Stimulated activated CD8-positive, alpha-beta memory T cell treated with anti-CD3 and anti-CD28 coated beads, Interleukin-12 subunit alpha, Interleukin-12 subunit beta, amount 100 ng/mL, for 1 hour (primary cell): ENCODE measurements at regions not wholly inside any gene's neighbourhood (a gene's known extent, or its start where the extent isn't known, plus 50 kb on each side); places are given as distances from the start of the nearest gene placed in this dataset.

ENCODE experiments used
- DNase-seq: peaks from one replicate; pipeline ENCODE4 v3.0.0-alpha.2; 2020; ENCODE audit warnings: low read depth

DNA sequence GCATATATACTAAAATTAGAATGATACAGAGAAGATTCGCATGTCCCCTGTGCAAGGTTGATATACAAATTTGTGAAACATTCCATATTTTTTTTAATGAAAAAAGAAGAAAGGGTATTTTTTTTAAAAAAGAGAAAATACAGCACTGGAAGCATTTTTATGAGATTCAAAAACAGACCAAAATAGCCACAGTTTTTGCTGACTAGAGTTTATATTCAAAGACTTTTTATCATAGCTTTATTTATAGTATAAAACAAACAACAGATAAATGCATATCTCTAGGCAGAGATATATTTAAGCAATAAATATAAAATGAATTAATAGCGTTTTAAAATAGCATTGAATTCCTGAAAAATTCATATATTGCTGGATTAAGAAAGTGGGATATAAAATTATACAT lies 436.5 kb upstream of the ACVR2A start:
- no peak for DNase-seq

DNA sequence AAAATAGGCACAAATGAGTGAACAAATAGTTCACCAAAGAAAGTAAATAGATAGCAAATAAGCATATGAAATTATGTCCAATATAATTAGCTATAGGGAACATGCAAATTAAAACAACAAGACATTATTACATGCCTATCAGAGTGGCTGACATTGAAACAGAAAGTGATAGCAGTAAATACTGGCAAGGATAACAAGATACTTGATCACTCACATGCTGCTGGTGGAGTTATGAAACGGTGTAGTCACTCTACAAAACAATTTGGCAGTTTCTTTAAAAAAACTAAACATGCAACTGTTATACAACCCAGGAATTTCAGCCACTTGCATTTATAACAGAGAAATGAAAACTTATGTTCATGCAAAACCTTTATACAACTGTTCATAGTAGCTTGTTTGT lies 439.2 kb upstream of the ACVR2A start:
- DNase-seq, result no peak

DNA sequence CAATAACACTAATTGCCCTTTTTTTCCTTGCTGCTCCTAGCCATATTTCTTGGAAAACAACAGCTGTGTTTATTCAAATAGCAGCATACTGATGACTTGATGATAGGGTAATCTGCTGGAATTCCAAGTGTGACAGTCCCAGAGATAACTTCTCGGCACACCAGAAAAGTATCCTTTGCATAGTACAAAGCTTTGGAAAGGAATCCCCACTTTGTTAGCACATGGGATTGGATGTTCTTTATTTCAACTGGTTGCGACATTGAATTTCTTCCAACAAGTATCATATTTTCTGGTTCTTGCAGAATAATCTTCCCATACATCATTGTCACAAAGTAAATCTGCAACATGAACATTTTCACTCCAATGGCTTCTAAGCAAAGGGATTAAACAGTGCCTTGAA lies 445.8 kb upstream of the ACVR2A start:
- no peak for DNase-seq

DNA sequence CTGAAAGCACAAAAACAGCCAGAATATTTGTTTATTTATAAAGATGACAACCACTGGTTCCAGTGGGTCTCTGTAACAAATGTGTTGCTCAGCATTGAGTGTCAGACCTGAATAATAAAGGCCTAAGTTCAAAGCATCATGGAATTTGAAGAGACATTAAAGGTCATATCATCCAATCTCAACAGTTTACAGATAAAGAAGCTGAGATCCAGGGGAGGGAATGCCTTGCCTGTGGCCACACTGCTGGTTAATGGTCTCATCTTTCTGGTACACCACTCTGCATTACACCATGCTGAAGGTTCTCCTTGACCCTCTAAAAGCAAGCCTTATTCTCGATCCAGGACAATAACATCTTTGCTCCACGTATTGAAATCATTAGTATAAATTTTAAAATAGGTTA lies 446.5 kb upstream of the ACVR2A start:
- no peak for DNase-seq

DNA sequence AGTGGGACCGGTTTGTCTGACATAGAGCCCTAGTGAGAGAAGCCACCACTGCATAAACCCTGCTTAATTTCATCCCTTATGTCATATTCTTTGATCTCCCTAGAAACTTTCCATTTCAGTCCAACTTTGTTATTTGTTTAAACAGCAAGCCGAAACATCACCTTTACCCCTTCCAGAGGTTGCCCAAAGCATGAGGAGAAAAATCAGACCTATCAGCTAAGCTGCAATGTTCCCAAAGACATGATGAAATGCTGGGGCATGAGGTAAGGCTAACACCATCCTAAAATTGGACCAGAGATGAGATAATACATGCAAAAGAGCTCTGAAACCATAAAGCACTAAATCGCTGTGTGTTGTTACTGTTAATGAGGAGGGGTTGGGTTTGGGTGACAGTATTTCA lies 447.9 kb upstream of the ACVR2A start:
- DNase-seq, result no peak

DNA sequence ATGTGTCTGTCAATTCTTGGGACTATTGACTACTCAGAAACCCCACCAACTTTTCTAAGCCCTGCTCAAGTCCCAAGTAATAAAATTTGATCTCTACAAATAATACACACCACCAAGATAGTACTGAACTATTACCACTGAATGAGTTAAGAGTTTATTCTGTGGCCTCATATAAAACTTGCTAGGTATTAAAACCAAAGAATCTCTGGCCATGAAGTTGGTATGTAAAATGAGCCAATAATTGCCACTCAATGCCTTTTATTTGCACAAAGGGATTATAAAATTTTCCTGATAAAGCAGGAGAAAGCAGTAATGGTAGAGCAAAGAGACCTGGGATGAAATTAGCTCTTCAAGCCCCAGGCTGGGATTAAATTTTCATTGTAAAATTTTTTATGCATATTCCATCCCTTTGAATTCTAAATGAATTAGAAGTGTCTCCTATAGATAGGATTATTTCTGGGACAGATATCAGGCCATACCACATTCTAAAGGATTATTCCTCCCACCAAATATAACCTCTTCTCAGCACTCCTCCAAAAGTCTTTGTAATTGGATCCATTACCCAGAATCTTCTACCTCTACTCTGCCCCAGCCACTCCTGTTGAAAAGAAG lies 450.5 kb upstream of the ACVR2A start:
- DNase-seq, result no peak

DNA sequence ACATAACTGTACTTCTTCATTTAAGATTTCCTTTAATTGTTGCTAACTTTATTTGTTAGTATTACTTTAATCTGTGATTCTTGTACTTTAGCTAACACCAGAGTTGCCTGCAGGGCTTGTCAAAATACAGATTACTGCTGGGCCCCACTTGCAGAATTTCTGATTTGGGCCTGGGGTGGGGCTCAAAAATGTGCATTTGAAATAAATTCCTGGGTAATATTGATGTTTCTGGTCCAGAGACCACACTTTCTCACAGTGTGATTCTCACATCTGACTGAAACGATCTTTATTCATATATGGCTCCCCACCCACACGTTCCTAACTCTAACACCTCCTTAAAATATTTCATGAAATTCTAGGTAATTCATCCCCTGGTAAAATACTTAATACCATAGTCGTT lies 452.6 kb upstream of the ACVR2A start:
- no peak for DNase-seq

DNA sequence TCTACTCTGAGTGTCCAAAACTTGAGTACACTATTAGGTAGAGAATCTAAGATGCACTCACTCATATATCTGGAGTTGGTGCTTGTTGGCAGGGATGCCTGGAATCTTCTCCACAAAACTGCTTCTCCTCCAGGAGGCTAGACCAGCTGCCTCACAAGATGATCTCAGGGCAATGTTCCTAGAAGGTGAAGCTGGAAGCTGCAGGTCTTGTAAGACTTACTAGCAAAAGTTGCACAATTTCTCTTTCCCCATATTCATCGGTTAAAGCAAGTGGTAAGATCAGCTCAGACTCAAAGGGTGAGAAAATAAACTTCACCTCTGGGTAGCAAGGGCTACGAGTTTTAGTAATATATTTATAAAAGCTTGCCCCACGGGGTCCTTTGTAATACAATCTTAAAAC lies 454.4 kb upstream of the ACVR2A start:
- no peak for DNase-seq

DNA sequence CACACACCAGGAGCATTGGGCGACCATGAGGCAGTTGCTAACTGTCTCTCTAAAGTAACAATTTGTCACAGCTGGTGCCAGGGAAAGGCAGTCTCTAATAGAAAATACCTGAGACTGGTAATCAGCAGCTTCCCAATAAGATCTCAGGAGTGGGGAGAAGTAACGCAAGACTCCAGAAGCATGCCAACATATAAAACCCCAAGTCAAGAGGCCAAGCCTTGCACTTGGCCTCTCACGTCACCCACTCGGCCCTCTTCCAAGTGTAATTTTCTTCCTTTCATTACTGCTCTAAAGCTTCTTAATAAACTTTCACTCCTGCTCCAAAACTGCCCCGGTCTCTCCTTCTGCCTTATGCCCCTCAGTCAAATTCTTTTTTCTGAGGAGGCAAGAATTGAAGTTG lies 455.6 kb upstream of the ACVR2A start:
- DNase-seq, result no peak

DNA sequence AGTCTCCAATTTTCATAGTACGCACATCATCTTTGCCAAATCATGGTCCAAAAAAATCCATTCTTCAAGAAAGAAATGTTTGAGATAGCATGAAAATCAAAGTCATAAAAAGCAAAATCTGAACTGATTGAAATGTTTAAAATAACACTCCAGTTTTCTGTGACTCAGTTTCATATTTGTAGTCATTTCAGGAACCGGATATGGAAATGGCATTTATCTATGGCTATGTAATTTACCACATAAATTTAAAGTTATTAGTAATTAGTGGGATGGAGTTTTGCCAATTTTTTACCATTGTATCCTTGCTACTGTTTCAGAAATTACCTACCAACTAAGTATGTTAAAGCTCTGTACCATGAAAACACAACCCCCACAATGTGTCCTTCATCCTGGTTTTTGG lies 456.6 kb upstream of the ACVR2A start:
- DNase-seq, result no peak

DNA sequence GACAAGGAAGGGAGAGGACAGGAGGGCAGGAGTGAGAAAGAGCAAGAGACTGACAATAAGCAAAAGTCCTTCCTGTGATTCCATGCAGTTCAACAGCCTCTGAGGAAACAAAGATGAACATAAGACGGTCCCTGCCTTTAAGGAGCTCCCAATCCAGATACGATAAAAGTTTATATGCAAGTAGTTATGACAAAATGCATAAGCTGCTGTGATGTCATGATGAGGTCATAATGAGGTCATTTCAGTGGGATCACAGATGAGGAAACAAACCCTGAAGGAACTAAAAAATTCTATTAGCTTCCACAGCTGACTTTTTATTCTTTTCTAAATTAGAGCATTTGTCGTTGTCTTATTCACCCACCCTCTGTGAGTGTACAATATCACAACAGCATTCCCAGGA lies 458.5 kb upstream of the ACVR2A start:
- no peak for DNase-seq

DNA sequence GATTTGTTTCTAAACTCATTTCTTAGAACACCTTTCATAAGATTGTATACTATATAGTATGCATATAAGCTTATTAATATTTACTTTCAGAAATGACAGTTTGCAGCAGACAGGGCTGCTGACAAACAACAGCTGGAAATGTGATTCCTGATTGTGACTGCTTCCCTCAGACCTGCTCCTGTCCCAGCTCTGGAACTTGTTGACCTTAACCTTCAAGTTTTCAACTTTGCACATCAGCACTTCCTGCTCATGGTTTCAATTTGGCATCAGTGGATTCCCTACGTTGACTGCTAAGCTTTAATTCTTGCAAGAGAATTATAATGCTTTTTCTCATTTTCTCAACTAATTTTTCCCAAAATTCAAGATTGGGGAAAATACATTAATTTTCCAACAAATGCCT lies 459.2 kb upstream of the ACVR2A start:
- no peak for DNase-seq

DNA sequence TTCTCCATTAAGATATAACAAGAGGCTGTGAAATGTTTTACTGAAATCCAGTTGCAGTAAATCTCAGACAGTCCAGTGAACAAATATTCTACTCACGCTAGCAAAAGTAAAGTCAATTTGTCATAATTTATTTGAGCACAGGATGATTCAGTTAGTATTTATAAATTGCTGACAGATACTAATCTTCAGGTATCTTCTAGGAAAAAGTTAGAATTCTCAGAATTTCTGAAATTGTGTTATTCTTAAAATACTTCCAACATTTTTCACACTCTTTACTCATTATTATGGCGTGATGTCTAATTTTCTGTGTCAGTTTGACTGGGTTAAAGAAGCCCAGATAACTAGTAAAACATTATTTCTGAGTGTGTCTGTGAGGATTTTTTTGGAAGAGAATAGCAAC lies 460.2 kb upstream of the ACVR2A start:
- DNase-seq, result no peak

DNA sequence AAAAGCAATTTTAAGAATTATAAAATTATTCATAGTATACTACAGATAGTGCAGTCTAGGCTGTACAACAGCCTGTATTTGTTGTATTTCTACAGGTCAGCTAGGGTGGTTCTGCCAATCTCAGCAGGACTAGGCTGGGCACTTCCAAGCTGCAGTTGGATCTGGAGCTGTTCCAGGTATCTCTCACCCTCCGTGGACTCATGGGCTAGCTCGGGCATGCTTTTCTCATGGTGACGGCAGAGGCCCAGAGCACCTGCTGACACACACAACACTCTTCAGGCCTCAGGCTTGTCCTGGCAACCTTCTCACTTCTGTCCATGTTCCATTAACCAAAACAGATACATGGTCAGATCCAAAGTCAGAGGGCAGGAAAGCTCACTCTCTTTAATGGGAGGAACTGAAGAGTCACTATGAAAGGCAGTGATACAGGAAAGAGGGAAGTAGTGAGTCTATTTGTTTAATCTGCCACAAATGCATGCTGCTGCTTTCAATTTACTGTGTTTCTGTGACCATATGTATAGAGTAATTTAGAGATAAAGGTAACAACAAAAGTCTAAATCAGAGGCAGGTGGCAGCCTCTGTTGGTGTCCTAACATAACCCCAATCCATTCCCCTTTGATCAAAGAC lies 462.4 kb upstream of the ACVR2A start:
- no peak for DNase-seq

DNA sequence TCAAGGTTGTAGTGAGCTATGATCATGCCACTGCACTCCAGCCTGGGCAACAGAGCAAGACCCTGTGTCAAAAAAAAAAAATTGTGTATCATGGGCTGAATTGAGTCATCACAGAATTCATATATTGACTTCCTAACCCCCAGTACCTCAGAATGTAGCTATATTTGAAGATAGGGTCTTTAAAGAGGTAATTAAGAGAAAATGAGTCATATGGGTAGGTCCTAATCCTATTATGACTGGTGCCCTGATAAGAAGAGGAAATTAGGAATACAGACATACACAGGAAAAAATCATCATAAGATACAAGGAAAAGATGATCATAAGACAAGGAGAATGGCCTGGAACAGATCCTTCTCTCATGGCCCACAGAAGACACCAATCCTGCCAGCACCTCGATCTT lies 466.4 kb upstream of the ACVR2A start:
- no peak for DNase-seq

DNA sequence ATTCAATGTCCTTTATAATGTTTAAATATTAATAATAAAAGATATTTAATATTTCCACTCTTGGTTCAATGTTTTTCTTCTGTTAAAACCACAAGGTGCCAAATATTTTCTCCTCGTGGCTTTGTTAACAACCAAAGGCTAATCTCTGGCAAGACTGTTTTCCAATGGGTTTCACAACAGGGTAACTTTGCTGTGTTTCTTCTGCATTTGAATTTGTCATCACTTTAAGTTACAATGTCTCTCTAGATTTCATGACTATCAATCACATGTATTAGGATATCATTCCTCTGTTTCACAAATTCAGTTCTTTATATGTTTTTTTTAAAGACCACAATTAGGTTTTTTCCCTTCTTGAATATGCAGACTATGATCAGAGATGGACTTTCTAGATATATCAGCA lies 469.8 kb upstream of the ACVR2A start:
- no peak for DNase-seq

DNA sequence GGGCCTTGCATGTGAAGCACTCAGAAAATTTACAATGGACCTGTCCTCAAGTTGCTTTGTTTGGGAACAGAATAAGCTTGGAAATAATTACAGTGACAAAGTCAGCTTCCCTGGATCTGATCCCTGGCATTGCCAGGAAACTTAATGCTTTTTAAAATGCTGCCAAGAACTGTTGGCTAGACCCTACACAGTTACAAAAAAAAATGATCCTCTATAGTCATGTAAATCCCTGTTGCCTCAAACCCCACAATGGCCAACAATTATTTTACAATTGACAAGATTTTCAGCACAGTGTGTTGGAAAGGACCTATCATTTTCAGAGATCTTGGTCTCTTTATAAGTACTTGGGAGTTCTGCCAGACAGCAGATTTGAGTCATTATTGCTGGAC lies 470.4 kb upstream of the ACVR2A start:
- no peak for DNase-seq

DNA sequence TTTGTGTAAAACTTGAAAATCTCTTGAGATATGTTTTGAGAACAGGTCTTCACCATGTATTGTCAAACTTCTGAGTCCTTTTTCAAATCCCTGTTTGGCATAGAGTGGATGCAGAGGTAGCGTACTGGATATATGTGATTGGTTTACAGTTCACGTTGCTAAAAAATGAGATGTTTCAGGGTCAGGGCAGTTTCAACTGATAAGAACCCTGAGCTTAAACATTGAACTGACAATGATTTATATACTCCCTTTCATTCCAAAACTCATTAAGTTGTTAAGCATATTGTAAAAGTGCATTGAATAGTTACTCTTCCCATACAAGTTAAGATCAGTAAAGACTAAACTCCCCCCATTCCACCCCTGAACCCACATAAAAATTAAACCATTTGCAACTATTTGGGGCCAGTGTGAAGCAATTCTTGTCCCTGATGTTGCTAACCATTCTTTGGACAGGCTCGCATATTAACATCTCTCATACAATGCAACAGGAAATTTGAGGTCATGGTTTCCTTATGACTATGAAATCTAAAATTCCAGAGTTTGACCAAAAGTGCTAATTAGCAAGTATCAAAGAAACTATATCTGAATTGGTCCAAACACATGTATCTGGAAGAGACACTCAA lies 470.9 kb upstream of the ACVR2A start:
- DNase-seq, result no peak

DNA sequence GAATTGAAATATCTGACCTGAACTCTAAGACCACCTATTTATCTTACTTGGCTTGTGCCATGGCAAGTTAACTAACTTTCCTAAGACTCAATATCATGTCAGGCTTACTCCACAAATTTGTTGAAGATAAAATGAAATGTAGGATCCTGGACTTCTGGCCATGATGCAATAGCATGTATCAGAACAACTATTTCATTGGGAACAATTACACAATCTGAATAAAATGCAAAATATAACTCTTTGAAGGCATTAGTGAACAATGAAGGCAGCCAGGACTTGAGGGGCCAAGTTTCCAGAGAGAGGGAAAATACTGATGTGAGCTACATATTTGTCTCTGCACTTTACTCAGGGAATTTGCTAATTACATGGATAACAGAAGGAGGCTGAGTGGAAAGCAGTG lies 476.5 kb upstream of the ACVR2A start:
- DNase-seq, result no peak

DNA sequence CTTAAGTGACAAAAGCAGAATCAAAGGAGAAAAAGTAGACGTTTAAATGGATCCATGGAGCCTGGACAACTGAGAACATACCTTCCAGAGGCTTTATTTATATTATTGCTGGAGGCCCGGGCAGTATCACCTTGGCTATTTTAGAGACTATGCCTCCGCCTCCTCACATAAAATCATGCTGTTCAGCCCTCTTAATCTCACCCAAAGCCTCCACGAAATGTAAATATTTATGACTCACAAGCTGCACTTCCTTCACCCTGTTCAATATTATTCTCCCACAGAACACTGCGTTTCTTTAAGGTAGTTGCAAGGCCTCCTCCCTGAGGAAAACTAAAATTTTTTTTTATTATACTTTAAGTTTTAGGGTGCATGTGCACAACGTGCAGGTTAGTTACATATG lies 478.6 kb upstream of the ACVR2A start:
- no peak for DNase-seq

DNA sequence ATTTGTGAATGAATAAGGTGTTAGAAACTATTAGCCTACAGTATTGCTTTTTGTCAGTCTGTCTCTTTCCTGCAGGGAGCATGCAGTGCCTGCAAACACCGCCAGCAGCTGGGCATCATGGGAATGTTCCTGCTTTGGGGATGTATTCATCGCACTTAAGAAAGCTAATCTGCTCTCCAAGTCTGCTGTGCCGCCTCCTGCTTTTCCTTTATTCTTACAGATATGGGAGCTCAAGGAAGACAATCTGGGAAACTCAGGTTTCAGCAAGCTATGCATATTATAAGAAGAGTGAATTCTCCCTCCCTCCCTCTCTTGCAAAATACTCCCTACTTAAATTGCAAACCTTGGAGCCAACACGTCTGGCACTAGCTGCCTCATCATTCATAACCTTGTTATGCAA lies 479.2 kb upstream of the ACVR2A start:
- DNase-seq, result no peak

DNA sequence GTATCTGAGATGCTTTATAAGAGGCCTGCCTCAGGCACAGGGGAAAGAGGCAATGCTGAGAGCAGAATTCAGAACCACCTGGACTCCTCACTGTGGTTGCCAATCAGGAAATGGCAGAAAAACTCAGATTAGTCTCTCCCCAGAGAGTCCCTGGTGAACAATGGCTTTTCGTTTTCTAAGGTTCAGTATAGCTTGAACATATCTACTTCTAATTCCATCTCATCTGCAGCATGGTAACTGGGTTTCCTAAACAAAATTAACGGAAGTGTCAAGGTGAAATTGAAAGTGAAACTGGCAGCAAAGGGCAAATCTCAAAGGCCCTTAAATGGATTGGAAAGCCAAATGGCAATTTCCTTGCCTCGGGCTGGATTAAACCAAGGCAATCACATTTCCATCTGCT lies 480.2 kb upstream of the ACVR2A start:
- no peak for DNase-seq

DNA sequence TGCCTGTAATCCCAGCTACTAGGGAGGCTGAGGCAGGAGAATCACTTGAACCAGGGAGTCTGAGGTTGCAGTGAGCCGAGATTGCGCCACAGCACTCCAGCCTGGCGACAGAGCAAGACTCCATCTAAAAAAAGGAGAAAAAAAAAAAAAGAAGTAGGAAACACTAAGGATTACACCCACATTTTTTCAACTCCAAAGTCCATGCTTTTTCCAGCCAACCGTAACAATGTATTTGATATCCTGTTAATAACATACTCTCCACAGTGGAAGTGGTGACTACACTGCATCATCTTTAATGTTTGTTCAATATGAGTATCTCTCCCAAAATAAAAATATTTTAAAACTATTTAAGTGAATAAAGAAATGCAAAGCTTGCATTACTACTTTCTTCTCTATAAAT lies 481.6 kb upstream of the ACVR2A start:
- DNase-seq, result no peak

DNA sequence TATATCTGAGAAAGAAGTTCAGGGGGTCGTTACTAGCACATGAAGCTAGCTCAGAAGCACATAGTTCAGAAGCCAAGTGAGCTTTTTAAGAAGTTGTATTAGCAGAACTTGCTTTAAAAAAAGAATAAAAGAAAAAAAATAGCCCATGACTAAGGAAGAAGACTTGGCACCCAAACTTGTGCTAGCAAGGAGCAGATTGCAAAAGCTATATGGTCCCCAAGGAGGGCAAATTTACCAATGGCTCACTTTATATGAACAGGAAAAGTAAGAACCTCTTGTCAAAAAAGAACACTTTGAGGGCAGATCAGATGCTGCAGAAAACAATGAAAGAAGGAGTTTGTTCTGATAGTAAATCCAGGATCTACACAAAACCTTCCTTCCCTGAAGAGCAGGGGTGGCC lies 486.5 kb upstream of the ACVR2A start:
- no peak for DNase-seq
